C1 segment of cervical spinal cord (tissue), 14 donors: ENCODE measurements at regions not wholly inside any gene's neighbourhood (a gene's known extent, or its start where the extent isn't known, plus 50 kb on each side); places are given as distances from the start of the nearest gene placed in this dataset.

Experiments
- DNase-seq, 14 donors: peaks; one replicate each; lab custom pipeline; 2025; lab: John Stamatoyannopoulos, UW

DNA sequence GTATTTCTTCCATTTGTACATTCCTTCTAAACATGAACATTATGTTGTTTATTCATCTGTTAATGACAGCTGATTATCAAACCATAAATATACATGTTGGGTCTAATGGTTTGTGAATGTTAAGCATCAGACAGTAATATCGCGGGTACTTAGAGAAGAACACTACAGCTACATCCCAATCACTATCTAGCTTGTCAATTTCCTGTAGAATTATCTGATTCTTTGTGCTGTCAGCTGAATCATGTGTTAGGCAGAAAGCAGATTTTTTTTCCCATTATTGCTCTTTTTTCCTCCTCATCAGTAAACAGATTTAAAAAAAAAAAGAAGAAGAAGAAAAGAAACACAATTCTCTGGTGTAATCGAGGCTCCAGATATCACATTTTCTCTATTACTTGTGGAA, 183.6 kb upstream of the CTBP2 start:
- DNase-seq: no peak

DNA sequence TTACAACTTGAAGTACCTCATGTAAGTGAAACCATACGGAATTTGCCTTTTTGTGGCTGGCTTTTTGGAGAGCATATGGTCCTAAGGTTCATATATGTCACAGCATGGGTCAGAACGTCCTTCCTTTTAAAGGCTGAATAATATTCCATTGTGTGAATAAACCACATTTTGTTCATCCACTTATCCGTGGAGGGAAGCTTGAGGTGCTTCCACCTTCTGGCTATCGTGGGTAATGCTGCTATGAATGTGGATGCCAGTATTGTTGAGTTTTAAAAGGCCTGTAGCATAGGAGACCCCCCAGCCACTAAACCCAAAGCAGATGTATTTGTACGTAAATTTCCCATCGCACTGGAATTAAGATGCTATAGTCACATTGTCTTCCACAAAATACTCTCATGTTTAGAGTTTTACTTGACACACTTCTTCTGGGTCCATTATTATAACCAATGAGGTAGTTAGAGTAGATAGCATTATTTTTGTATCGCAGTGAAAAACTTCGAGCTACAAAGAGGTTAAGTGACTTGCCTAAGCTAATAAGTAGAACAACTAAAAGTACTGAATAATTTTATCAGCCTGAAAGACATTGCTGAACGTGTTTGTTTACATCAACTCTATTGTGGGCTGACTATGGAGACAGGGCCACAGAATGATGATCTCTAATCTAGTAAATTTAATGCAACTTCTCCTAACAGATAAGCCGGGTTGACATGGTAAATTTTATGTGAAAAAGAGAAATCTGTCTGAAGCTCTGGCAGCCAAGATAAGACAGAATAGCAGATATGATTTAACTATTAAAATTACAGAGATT, 183.0 kb upstream of the CTBP2 start:
- peak in 1 of 14 donors; percentile 5 for DNase-seq

DNA sequence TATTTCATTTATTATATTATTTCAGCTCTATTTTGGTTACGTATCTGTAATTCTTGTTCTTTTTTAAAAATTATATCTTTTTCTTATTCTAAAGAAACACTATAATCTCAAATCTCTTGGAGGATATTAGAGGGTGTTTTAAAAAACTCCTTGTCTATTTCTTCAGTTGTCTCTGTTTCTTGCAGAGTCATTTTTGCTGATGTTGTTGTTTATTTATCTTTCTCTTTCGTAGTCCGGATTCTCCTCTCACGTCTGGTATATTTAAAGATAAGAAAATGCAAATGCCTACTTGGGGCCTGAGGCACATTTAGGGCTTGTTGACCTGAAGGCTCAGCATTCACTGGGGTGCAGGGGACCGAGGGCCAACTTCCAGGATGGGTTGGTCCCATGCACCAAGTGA, 181.2 kb upstream of the CTBP2 start:
- DNase-seq: no peak

DNA sequence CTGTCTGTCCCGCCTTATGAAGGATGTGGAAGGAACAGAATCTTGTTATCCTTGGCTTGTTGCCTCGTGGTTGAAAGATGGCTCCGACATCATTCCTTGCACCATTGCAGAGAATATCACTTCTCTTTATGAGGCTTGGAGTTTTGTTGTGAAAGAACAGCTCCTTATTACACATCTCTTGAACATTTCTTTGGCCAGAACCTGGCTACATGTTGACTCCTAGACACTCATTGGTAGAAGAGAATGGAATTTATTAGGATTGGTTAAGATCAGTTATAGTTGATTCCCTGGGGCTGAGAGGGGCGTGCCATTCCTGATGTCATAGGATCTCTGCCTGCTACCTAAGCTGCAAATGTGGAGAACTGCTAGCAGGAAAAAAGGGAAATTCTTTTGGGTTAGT, 180.5 kb upstream of the CTBP2 start:
- DNase-seq: no peak

DNA sequence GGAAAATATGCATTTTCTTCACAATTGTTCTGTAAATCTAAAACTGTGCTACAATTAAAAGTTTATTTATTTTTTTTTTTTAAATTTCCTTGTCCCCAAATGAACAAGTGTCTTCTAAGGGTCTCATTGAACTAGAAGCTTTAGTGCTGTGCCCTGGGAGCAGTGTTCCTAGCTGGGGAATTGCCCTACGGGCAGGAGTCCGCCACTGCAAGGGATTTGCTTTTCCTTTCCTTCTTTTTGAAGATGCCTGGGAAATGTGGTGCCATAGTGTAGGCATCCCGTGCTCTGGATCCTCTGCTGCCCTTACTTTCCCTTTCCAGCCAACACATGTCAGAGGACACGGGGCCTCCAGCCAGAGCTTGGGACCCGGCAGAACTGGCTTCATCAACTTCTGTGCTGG, 177.1 kb upstream of the CTBP2 start:
- no peak for DNase-seq

DNA sequence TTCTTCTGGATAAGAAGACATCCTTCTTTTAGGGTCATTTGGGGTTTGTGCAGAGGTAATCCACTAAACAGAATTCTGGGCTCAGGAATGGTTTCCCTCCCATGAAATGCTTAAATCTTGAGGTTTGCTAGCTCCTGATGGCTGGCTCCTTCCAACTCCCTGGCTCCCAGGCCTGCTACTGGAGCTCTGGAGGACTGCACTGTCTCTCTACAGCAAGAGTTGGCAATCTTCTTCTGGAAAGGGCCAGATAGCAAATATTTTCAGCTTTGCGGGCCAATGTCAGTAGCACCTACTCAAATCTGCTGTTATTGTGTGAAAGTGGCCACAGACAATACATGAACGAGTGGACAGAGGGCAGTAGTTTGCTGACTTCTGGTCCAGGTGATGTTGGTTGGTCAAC, 174.2 kb upstream of the CTBP2 start:
- DNase-seq: no peak

DNA sequence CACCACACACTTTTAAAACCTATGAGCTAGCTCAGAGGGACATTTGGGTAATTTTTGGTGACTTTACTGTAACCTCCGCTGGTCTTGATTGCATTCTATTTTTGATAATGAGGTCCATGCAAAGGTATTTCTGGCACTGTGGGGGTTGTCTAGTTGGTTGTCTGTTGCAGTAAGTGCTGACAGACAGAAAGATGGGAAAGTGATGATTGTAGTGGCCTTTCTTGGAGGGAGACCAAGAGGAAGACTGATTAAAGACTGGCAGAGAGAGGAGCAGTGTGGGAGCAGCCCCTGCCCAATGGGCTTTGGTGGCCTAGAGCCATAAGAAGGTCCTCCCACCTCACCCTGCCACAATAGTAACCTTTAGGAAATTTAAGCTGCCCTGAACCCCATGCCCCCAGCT, 173.4 kb upstream of the CTBP2 start:
- DNase-seq: no peak

DNA sequence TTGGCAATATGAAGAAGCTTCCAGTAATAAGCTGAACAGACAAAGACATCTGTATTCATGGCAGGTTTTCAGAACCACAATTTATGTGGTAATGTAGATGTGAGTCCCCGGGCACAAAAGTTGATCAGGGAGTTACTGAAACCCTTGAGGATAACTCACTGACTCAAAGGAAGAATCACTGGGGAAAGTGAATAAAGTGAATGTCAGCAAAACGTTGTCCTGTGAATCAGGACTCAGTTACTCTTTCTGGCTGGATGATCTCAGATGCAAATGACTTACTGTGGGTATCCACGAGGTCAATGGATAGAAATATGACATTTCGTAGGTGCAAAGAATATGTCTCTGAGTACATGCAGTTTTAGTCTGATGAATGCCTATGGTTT, 172.8 kb upstream of the CTBP2 start:
- DNase-seq: no peak

DNA sequence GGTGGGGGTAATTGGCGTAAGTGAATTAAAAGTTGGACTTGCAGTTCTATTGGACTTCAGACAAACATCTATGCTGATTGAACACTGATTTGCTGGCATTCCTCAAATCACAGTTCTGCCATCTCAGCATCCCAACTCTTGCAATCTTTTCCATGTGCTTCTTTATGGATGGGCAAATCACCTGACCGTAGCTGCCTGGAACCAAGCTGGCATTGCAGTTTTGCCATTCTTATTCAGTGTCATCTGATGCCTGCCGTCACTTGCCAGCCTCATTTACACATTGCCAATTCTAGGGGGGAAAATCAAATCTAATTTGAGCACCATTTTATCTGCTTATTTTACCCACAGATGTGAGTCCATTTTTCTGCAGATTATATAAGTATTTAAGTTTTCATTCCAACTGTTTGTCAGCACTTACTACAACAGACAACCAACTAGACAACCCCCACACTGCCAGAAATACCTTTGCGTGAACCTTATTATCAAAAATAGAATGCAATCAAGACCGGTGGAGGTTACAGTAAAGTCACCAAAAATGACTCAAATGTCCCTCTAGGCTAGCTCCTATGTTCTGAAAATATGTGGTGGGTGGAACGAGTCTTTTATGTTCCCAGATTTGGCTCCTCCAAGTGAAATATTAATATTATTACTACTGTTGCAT, 172.3 kb upstream of the CTBP2 start:
- DNase-seq: peak in 1 of 14 donors; percentile 54

DNA sequence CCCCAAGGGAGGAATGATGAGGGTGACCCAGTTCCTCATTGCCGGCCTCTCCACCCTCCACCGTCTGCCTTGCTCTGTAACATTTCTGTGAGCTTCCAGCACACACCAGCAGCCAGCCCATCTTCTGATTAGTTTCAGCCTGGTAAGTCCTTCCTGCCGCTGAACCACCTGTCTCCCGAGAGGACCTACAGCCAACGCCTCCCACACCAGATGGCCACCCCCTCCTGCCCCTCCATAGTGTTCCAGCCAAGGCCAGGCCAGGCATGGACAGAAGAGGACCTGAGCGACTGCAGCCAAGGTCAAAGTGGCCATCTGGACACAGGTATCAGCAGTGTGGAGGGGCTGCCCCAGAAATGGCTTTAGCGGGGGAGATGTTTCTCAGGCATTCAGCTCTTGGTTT, 170.7 kb upstream of the CTBP2 start:
- DNase-seq: peak in 5 of 14 donors; percentile 1 to 99 (median 37)

DNA sequence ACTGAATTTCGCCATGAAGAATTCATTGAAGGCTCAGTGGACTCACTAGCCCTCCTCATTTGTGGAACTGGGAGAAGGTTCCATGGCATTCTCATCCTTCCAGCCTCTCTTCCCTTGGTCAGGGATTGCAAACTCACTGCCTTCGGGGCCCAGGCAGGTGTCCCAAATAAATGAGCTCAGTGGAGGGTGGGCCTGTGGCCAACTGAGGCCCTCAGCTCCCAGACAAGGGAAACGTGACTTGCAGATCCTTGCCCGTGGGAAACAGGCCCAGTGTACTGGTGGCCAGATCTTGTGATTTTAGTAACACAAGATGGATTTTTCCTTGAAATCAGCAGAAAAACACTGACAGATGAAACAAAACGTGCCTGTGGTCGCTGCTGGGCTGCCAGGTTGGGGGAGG, 168.7 kb upstream of the CTBP2 start:
- peak in 2 of 14 donors; percentile 17 to 78 for DNase-seq

DNA sequence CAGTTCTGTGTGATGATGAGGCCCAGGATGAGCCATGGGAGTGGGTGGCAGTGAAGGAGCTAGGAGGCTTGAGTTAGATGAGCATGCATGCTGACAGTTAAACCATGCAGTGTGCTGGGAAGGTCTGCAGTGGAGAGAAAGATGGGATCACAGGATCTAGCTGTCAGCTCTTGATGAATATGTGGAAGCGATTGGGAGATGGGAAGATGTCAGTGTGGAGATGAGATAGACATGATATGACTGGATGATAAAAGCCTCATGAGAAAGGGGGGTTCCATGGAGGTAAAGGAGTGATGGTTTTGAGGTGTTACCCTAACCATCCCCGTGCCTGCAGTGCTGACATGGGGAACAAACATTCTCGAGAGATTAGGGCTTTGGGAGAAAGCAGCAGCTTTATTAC, 165.0 kb upstream of the CTBP2 start:
- no peak for DNase-seq

DNA sequence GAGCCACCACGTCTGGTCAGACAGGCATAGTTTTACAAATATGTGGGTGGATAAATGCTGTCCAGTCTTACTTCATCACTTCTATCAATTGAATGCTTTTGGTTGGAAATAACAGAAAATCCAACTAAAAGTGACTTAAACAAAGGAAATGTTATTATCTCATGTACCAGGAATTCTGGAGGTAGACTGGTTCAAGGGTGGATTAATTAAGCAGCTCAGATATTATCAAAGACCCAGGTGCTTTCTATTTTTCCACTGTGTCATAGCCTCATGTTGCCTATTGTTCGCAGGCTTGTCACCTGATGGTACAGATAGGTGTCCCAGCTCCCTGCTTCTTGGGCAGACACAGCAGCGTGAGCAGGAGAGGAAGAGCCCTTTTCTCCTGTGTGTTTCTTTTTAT, 156.1 kb upstream of the CTBP2 start:
- DNase-seq: no peak

DNA sequence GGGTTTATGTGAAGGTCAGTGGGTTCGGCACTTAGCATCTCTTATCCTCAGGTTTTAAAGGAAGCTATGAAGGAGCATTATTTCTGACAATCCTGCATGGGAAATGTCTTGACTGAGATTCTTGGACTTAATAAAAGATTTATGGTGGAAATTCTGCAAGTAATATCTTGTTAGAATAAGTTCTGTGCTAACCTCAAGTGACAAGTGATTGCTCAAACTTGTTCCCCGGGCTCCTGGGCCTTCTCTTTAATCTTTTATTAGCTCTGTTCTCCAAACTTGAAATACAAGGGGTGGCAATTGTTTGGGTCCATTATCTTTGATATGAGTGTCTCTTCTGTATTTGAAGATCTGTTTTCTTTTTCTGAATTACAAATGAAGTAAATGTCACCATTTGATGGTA, 140.6 kb upstream of the CTBP2 start:
- no peak for DNase-seq

DNA sequence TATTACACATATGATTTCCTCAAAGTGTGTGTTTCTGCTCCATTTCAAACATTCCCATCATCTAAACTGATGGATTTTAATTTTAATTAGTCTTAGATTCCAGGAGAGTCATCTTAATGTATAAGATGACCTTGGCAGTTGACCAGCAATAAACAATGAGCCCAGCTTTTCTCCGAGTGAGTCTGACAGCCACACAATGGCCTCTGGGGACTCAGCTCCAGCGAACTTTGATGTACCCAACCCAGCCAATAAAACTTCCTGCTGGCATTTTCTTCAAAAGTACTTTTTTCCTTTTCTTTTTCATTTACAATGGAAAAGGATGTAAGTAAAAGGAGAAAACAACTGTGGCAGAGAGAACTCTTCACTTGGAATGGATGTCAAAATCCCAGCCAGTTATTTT, 139.1 kb upstream of the CTBP2 start:
- no peak for DNase-seq

DNA sequence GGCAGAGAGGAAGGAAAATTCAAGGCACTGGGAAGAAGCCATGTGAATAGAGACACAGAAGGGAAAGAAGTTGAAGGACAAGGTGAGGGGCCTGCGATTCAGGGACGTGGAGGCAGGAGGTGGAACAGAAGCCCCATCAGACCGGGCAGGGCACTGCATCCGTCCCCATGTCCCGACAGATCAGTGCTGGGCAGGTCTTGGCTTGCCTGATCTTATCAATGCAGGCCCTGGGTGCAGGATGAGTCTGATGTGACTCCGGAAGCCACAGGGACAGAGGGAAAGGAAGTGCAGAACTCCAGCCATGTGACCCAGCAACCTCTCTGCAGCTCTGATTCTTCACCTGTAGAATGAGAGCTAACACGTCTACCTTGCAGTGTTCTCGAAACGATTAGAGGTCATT, 136.2 kb upstream of the CTBP2 start:
- DNase-seq: no peak

DNA sequence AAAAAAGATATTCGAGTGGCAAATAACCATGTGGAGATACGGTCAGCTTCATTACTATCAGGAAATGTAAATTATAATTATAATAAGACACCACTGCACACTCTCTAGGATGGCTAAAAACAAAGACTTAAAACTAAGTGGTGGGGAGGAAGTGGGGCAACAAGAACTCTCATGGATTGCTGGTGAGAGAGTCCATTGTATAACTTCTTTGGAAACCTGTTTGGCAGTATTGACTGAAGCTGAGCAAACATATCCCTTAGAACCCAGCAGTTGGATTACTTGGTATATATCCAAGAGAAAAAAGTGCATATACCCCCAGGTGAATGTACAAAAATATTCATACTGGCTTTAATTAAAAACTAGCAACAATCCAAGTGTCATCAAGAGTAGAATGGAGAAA, 133.7 kb upstream of the CTBP2 start:
- DNase-seq: no peak

DNA sequence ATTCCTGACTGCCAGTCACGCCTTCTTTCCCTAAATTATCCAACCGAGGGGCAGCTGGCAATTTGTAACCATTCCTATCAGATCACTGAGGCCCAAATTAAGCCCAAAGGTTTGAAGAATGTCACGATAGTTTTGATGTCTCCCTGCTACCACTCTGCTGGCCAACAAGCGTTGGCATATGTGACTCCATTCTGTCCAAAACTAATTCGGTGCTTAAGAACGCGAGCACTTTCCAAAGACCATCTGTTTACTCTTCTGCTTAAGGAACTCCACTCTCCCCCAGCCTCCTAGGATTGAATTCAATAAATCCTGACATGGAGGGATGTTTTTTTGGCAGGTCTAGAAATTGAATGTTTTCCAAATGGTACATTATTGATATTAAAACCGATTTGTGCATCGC, 131.5 kb upstream of the CTBP2 start:
- DNase-seq: peak in 1 of 14 donors; percentile 14

DNA sequence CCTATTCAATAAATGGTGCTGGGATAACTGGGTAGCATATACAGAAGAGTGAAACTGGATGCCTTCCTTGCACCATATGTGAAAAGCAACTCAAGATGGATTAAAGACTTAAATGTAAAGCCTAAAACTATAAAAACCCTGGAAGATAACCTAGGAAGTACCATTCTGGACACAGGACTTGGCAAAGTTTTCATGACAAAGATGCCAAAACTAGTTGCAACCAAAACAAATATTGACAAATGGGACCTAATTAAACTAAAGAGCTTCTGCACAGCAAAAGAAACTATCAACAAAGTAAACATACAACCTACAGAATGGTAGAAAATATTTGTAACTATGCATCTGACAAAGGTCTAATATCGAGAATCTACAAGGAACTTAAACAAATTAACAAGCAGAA, 129.1 kb upstream of the CTBP2 start:
- no peak for DNase-seq

DNA sequence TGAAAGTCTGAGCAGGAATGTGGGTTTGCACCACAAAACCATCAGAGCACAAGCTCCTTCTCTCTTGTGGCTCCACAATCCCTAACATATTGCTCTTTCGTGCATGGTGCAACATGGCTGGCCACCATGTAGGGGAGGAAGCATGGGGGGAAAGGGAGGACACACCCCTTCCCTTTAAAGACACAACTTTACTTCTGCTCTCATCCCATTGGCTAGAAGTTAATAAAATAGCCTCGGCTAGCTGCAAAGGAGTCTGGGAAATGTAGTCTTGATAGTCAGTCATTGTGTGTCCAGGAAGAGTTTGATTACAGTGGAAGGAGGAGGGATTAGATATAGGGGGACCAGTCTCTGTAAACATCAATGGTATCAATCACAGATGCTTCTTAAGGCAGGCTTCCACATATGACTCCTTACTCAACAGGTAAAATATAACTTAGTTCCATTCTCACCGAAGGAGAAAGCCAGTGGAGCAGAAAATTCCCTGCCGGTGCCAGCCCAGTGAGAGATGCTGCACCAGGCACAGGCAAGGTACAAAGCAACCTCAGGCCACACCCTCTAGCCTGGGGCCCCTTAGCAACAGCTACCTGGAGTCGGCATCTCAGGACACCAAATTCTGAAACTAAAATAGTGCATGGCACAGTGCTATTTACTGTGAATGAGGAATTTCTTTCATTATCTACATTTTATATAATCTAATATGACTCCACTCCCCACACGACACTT, 124.7 kb upstream of the CTBP2 start:
- DNase-seq: no peak

DNA sequence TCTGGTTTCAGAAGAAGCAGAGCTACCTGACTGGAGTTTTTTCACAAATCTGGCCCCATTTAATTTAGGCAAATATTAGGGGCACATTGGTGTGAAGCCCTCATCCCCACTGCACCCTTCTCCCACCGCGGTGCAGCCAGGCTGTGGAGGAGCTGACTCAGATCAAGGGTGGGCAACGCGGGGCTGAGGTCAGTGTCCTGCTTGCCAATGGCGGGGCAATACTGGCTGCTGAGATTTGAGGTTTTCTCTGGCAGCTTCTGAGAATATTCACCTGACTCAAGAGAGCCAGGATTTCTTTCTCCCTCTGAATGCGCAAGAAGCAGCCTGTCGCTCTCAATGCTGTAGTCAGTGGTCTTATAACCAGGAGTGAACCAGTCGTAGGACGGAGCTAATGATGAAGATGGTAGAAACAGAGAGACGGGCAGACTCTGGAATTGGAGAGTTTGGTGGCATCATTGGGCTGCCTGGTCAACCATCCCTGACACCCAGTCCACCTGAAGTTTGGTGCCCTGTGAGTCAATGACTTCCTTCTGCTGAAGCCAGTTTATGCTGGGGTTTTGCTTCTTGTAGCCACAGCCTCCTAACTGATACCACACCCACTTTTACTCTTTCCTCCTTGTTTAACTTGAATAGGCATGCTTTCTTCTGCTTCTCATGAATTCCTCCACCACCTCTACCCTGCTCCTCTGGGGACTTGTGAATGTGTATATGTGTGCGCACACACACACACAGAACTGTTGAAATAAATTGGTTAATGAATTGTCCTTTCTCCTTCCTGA, 123.7 kb upstream of the CTBP2 start:
- no peak for DNase-seq
